GM12878 (cell line): ENCODE measurements at regions not wholly inside any gene's neighbourhood (a gene's known extent, or its start where the extent isn't known, plus 50 kb on each side); places are given as distances from the start of the nearest gene placed in this dataset.

Experiments
- ATAC-seq: fragments of 200-7000 bp; cut with Tn5 transposase; 3 replicates; pipeline ENCODE4 v1.9.1; 2020; ENCODE audit warnings: mild to moderate bottlenecking, moderate library complexity
- BruUV-seq: library from RNA; stranded (reverse); fragments of 400-500 nt; replicated peaks from 2 replicates; lab custom pipeline; 2021; lab: Mats Ljungman, UMichigan
- CTCF ChIA-PET: fragments of 300-600 bp; sonication (Branson Sonifier 250); formaldehyde crosslinking; extraction: SDS; loops from one replicate; lab custom pipeline; 2021; ENCODE audit warnings: inconsistent platforms; lab: Yijun Ruan, JAX
- POLR2A ChIA-PET: fragments of 350-600 bp; formaldehyde crosslinking; extraction: SDS; loops from one replicate; lab custom pipeline; 2021; ENCODE audit warnings: inconsistent platforms; lab: Charles Lee
- RAD21 ChIA-PET: fragments of 300-600 bp; sonication (Branson Sonifier 250); formaldehyde crosslinking; loops from one replicate; lab custom pipeline; 2023; ENCODE audit warnings: antibody characterized with exemption; ENCODE audit not compliant: unreplicated experiment; lab: Charles Lee
- SMC1A ChIA-PET: fragments of 300-600 bp; sonication (Branson Sonifier 250); formaldehyde crosslinking; loops from one replicate; lab custom pipeline; 2023; ENCODE audit not compliant: unreplicated experiment, uncharacterized antibody; lab: Charles Lee
- DNase-seq: peaks from one replicate; pipeline ENCODE4 v3.0.0-alpha.2; 2011; ENCODE audit warnings: low read depth, low spot score
- FAIRE-seq: peaks from 3 replicates; lab custom pipeline; 2011; peaks lifted over from hg19 to GRCh38; lab: Jason Lieb, UNC
- H2AFZ ChIP-seq: 2 replicates; pipeline ENCODE4 v1.6.0; 2011; ENCODE audit warnings: low read depth, low read length, control low read depth; ENCODE audit not compliant: control insufficient read depth
- H3K27ac ChIP-seq: 2 replicates; pipeline ENCODE4 v1.5.1; 2011; ENCODE audit warnings: control low read depth; ENCODE audit not compliant: control insufficient read depth, insufficient read depth
- H3K27me3 ChIP-seq, 2 experiments: replicated peaks in 1 of 2; 2 replicates each; pipeline versions ENCODE4 v1.6.0 to v1.6.1; 2011; ENCODE audit warnings: low read length in 1 of 2; ENCODE audit not compliant: control insufficient read depth in 2 of 2, insufficient read depth in 2 of 2
- H3K36me3 ChIP-seq, 2 experiments: 2 replicates each; pipeline ENCODE4 v1.5.1; 2011; ENCODE audit warnings: low read length in 1 of 2; ENCODE audit not compliant: control insufficient read depth in 2 of 2, insufficient read depth in 2 of 2
- H3K4me1 ChIP-seq: 2 replicates; pipeline ENCODE4 v1.6.1; 2011; ENCODE audit warnings: mild to moderate bottlenecking, low read length, moderate library complexity, mixed read lengths; ENCODE audit not compliant: control insufficient read depth, insufficient read depth
- H3K4me2 ChIP-seq: 2 replicates; pipeline ENCODE4 v1.6.0; 2011; ENCODE audit warnings: control low read depth; ENCODE audit not compliant: control insufficient read depth, insufficient read depth
- H3K4me3 ChIP-seq: fragments of 200-600 bp; sonication (generic); 2 replicates; pipeline ENCODE4 v1.5.1; 2016
- H3K79me2 ChIP-seq: 2 replicates; pipeline ENCODE4 v1.6.0; 2011; ENCODE audit warnings: low read length; ENCODE audit not compliant: control insufficient read depth, insufficient read depth
- H3K9ac ChIP-seq: 2 replicates; pipeline ENCODE4 v1.8.0; 2011; ENCODE audit warnings: low read length, control low read depth, mixed read lengths; ENCODE audit not compliant: control insufficient read depth, insufficient read depth
- H3K9me3 ChIP-seq: replicated peaks from 3 replicates; pipeline ENCODE4 v1.5.1; 2011; ENCODE audit warnings: mild to moderate bottlenecking, low read length; ENCODE audit not compliant: control insufficient read depth, insufficient read depth
- H4K20me1 ChIP-seq: 2 replicates; pipeline ENCODE4 v1.6.0; 2011; ENCODE audit not compliant: control insufficient read depth, insufficient read depth
- BRCA1 ChIP-seq: IDR thresholded peaks from 2 replicates; pipeline ENCODE4 v1.6.1; 2011; ENCODE audit warnings: low read depth, low read length, improper control_type of control experiment
- EGR1 ChIP-seq, 2 experiments: IDR thresholded peaks; 1 replicate in 1 of 2; 2 replicates in 1 of 2; pipeline ENCODE4 v1.6.1; 2011 to 2012; ENCODE audit warnings: low read depth in 2 of 2, low read length in 2 of 2, borderline replicate concordance in 1 of 2, mild to moderate bottlenecking in 1 of 2, moderate library complexity in 1 of 2
- EZH2 ChIP-seq: IDR thresholded peaks from 2 replicates; pipeline ENCODE4 v1.6.1; 2012; ENCODE audit warnings: low read depth, mild to moderate bottlenecking, control low read depth, inconsistent platforms, low read length, borderline replicate concordance; ENCODE audit not compliant: control insufficient read depth
- FOXK2 ChIP-seq: fragments of 450-650 bp; IDR thresholded peaks from 2 replicates; pipeline ENCODE4 v1.6.1; 2017; ENCODE audit warnings: mild to moderate bottlenecking, moderate library complexity
- NR2F1 ChIP-seq: fragments of 450-650 bp; conservative IDR thresholded peaks from 2 replicates; pipeline ENCODE4 v1.6.1; 2017; ENCODE audit warnings: mild to moderate bottlenecking
- PAX5 ChIP-seq: IDR thresholded peaks from 2 replicates; pipeline ENCODE4 v1.6.1; 2011; ENCODE audit warnings: low read depth, low read length, borderline replicate concordance
- SPI1 ChIP-seq: IDR thresholded peaks from 2 replicates; pipeline ENCODE4 v1.6.1; 2011; ENCODE audit warnings: low read depth, mild to moderate bottlenecking, low read length, moderate library complexity, borderline replicate concordance; ENCODE audit not compliant: insufficient read depth
- TAF1 ChIP-seq: IDR thresholded peaks from 2 replicates; pipeline ENCODE4 v1.6.1; 2011; ENCODE audit warnings: mild to moderate bottlenecking, low read depth, low read length, borderline replicate concordance
- WRNIP1 ChIP-seq: IDR thresholded peaks from 2 replicates; pipeline ENCODE4 v1.6.1; 2011; ENCODE audit warnings: low read depth, low read length, improper control_type of control experiment, borderline replicate concordance
- ZNF24 ChIP-seq: fragments of 450-650 bp; IDR thresholded peaks from 2 replicates; pipeline ENCODE4 v1.6.1; 2017; ENCODE audit warnings: antibody characterized with exemption, mild to moderate bottlenecking
- WGBS: methylation state at CpG from one replicate; pipeline ENCODE4 v1.1.6; 2016; ENCODE audit warnings: low lambda C conversion rate; ENCODE audit not compliant: insufficient replicate concordance, insufficient coverage; ENCODE audit errors: missing lambda C conversion rate; 5-methylcytosine and 5-hydroxymethylcytosine counted together
- in situ Hi-C: fragments of 300-500 bp; cut with MboI; formaldehyde crosslinking; loops from 9 replicates; pipeline ENCODE4 v1.14.3; 2018; ENCODE audit warnings: mixed read lengths
- intact Hi-C: fragments of 100-400 bp; cut with micrococcal nuclease; formaldehyde crosslinking; loops from one replicate; pipeline ENCODE4 v1.14.2; 2022; ENCODE audit not compliant: unreplicated experiment
- TF ChIP-seq, protein P1 (sequence below): IDR thresholded peaks from 2 replicates; pipeline ENCODE4 v1.6.1; 2011; ENCODE audit warnings: borderline replicate concordance, low read depth, mild to moderate bottlenecking, moderate library complexity, mixed read lengths, low read length; ENCODE audit not compliant: insufficient read depth; ENCODE audit errors: extremely low read length
- TF ChIP-seq, protein P2 (sequence below): IDR thresholded peaks from 2 replicates; pipeline ENCODE4 v1.6.1; 2012; ENCODE audit warnings: low read depth, low read length, improper control_type of control experiment
- TF ChIP-seq, protein P3 (sequence below): fragments of 450-650 bp; IDR thresholded peaks from 2 replicates; pipeline ENCODE4 v1.6.1; 2017; ENCODE audit warnings: antibody characterized with exemption, mild to moderate bottlenecking, moderate library complexity
- TF ChIP-seq, protein P4 (sequence below): fragments of 450-650 bp; IDR thresholded peaks from 2 replicates; pipeline ENCODE4 v1.6.1; 2018; ENCODE audit warnings: borderline replicate concordance, mild to moderate bottlenecking; ENCODE audit not compliant: partially characterized antibody

DNA sequence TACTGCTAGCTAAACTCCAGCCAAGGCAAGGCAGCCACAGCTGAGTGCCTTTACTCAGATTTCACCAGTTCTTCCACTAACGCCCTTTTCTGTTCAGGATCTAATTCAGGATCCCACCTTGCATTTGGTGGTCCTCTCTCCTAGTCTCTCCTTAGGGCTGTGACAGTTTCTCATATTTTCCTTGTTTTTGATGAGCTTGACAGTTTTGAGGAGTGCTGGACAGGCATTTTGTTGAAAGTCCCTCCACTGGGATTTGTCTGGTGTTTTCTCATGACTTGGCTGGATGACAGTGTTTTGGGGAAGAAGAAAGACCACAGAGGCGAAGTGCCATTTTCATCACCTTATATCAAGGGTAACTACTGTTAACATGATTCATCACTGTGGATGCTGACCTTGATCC lies 162.3 kb upstream of the TSC22D1 start:
- in situ Hi-C loops (no loop called here), intact Hi-C loops (no loop called here)
- ChIA-PET SMC1A (no interaction called here), RAD21 (no interaction called here), CTCF (no interaction called here), POLR2A (no interaction called here)
- Histone ChIP-seq H3K36me3 (no peaks in the 10 kb centered on the region), H3K4me2 (no peak overlapping the region), H3K4me1 (no peaks in the 10 kb centered on the region), H3K9me3 (no peaks in the 10 kb centered on the region; the same call in 2 of the 3 replicates), H3K9ac (no peak overlapping the region), H3K27me3 (no peaks in the 10 kb centered on the region; a peak in 2 of 4 replicates), H3K79me2 (no peaks in the 10 kb centered on the region), H4K20me1 (no peaks in the 10 kb centered on the region), H2AFZ (no peak overlapping the region), H3K4me3 (no peak overlapping the region), H3K27ac (no peak overlapping the region)
- DNase-seq = no peak
- FAIRE-seq = no peak
- 0% methylated on average over 2 of the region's 2 CpGs for WGBS
- TF ChIP-seq FOXK2 (no peak), TAF1 (no peak), BRCA1 (no peak), WRNIP1 (no peak), EGR1 (IDR thresholded peaks at IDR 0.05; ENCODE audit: borderline replicate concordance in 1 of 2, low read depth in 2 of 2, low read length in 2 of 2) (no peak), EZH2 (no peak), NR2F1 (no peak), ZNF24 (no peak), SPI1 (no peak), PAX5 (no peak)
- TF ChIP-seq, protein P1, sequence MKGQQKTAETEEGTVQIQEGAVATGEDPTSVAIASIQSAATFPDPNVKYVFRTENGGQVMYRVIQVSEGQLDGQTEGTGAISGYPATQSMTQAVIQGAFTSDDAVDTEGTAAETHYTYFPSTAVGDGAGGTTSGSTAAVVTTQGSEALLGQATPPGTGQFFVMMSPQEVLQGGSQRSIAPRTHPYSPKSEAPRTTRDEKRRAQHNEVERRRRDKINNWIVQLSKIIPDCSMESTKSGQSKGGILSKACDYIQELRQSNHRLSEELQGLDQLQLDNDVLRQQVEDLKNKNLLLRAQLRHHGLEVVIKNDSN = no peak
- TF ChIP-seq, protein P2, sequence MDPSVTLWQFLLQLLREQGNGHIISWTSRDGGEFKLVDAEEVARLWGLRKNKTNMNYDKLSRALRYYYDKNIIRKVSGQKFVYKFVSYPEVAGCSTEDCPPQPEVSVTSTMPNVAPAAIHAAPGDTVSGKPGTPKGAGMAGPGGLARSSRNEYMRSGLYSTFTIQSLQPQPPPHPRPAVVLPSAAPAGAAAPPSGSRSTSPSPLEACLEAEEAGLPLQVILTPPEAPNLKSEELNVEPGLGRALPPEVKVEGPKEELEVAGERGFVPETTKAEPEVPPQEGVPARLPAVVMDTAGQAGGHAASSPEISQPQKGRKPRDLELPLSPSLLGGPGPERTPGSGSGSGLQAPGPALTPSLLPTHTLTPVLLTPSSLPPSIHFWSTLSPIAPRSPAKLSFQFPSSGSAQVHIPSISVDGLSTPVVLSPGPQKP = no peak
- TF ChIP-seq, protein P3, sequence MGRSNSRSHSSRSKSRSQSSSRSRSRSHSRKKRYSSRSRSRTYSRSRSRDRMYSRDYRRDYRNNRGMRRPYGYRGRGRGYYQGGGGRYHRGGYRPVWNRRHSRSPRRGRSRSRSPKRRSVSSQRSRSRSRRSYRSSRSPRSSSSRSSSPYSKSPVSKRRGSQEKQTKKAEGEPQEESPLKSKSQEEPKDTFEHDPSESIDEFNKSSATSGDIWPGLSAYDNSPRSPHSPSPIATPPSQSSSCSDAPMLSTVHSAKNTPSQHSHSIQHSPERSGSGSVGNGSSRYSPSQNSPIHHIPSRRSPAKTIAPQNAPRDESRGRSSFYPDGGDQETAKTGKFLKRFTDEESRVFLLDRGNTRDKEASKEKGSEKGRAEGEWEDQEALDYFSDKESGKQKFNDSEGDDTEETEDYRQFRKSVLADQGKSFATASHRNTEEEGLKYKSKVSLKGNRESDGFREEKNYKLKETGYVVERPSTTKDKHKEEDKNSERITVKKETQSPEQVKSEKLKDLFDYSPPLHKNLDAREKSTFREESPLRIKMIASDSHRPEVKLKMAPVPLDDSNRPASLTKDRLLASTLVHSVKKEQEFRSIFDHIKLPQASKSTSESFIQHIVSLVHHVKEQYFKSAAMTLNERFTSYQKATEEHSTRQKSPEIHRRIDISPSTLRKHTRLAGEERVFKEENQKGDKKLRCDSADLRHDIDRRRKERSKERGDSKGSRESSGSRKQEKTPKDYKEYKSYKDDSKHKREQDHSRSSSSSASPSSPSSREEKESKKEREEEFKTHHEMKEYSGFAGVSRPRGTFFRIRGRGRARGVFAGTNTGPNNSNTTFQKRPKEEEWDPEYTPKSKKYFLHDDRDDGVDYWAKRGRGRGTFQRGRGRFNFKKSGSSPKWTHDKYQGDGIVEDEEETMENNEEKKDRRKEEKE = no peak
- TF ChIP-seq, protein P4, sequence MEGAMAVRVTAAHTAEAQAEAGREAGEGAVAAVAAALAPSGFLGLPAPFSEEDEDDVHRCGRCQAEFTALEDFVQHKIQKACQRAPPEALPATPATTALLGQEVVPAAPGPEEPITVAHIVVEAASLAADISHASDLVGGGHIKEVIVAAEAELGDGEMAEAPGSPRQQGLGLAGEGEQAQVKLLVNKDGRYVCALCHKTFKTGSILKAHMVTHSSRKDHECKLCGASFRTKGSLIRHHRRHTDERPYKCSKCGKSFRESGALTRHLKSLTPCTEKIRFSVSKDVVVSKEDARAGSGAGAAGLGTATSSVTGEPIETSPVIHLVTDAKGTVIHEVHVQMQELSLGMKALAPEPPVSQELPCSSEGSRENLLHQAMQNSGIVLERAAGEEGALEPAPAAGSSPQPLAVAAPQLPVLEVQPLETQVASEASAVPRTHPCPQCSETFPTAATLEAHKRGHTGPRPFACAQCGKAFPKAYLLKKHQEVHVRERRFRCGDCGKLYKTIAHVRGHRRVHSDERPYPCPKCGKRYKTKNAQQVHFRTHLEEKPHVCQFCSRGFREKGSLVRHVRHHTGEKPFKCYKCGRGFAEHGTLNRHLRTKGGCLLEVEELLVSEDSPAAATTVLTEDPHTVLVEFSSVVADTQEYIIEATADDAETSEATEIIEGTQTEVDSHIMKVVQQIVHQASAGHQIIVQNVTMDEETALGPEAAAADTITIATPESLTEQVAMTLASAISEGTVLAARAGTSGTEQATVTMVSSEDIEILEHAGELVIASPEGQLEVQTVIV = no peak
- no peak for ATAC-seq
- BruUV-seq = no TSS peak
